ENCODE measurements at regions not wholly inside any gene's neighbourhood (a gene's known extent, or its start where the extent isn't known, plus 50 kb on each side); places are given as distances from the start of the nearest gene placed in this dataset.
A peak's percentile ranks its signal among the peaks of the same experiment; 100 is the strongest.

DNA sequence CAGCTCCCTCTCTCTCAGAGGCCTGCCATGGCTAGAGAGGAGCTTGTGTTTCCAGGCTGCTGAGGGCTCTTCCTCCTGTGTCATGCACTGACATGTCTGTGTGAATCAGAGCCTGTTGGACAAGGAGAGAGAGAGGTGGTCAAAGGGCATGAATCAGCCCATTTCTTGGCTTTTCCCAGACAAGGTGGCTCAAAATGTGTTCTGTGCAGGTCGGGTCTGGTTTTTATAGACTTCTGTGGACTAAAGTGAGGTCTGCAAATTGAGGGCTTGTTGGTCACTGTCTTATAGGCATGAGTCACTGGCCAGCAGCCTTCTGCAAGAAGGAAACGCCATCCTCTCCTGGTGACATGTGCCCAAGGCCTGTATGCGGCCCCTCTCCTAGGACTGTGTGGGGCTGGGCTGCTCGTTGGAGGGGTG lies 97.9 kb downstream of the FOXL1 start:
- no peak overlapping the region for H3K27ac ChIP-seq
- H3K27me3 ChIP-seq = peaks cover 0 to 47% of the 10 kb centered on the region in 2 donors
- no peak overlapping the region for H3K4me3 ChIP-seq
- no peak for ATAC-seq
- intact Hi-C loops (cut with DNase I) = no loop called here
- H3K4me1 ChIP-seq = no peaks in the 10 kb centered on the region
- no peaks in the 10 kb centered on the region for H3K36me3 ChIP-seq
- TF ChIP-seq, protein P1, sequence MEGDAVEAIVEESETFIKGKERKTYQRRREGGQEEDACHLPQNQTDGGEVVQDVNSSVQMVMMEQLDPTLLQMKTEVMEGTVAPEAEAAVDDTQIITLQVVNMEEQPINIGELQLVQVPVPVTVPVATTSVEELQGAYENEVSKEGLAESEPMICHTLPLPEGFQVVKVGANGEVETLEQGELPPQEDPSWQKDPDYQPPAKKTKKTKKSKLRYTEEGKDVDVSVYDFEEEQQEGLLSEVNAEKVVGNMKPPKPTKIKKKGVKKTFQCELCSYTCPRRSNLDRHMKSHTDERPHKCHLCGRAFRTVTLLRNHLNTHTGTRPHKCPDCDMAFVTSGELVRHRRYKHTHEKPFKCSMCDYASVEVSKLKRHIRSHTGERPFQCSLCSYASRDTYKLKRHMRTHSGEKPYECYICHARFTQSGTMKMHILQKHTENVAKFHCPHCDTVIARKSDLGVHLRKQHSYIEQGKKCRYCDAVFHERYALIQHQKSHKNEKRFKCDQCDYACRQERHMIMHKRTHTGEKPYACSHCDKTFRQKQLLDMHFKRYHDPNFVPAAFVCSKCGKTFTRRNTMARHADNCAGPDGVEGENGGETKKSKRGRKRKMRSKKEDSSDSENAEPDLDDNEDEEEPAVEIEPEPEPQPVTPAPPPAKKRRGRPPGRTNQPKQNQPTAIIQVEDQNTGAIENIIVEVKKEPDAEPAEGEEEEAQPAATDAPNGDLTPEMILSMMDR (IDR thresholded peaks at IDR 0.05) = no peak
- no peak for DNase-seq
- H3K9me3 ChIP-seq = no peaks in the 10 kb centered on the region

DNA sequence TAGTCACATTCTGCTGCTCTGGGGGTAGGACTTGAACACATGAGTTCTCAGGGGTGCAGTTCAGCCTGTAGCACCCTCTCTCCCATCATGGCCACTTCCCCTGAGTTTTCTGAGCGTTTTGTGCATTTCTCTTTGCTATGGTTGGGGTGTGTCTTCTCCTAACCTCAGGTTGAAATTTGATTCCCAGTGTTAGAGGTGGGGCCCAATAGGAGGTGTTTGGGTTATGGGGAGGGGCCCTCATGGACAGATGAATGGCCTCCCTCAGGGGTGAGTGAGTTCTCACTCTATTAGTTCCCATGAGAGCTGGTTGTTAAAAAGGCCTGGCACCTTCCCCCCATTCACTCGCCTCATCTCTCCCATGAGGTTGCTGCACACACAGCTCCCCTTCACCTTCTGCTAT lies 101.1 kb downstream of the FOXL1 start:
- no peak for DNase-seq
- Histone ChIP-seq H3K36me3 (no peaks in the 10 kb centered on the region), H3K4me1 (no peaks in the 10 kb centered on the region), H3K27me3 (peaks cover 0 to 26% of the 10 kb centered on the region in 2 donors), H3K9me3 (no peaks in the 10 kb centered on the region), H3K4me3 (no peak overlapping the region), H3K27ac (no peak overlapping the region)
- ATAC-seq = no peak
- TF ChIP-seq, protein P1 (IDR thresholded peaks at IDR 0.05) = no peak
- intact Hi-C loops (cut with DNase I) = no loop called here

GRCh38 chr16:86680162-86680561 lies 101.8 kb downstream of the FOXL1 start:
- Histone ChIP-seq H3K4me1 (no peaks in the 10 kb centered on the region), H3K36me3 (no peaks in the 10 kb centered on the region), H3K27ac (no peak overlapping the region), H3K4me3 (no peak overlapping the region), H3K27me3 (peaks cover 0 to 24% of the 10 kb centered on the region in 2 donors), H3K9me3 (no peaks in the 10 kb centered on the region)
- intact Hi-C loops (cut with DNase I) = no loop called here
- ATAC-seq (peak; percentile 32), DNase-seq (no peak)
- TF ChIP-seq, protein P1 (IDR thresholded peaks at IDR 0.05) = no peak

- Histone ChIP-seq H3K27ac (no peak overlapping the region), H3K27me3 (peaks cover 0 to 24% of the 10 kb centered on the region in 2 donors), H3K4me3 (no peak overlapping the region), H3K36me3 (no peaks in the 10 kb centered on the region), H3K9me3 (no peaks in the 10 kb centered on the region), H3K4me1 (no peaks in the 10 kb centered on the region)
- no peak for DNase-seq
- TF ChIP-seq, protein P1 (IDR thresholded peaks at IDR 0.05) = no peak
- no peak for ATAC-seq
- intact Hi-C loops (cut with DNase I) = no loop called here
Observed at GRCh38 chr16:86680661-86681030, 102.3 kb downstream of the FOXL1 start.

DNA sequence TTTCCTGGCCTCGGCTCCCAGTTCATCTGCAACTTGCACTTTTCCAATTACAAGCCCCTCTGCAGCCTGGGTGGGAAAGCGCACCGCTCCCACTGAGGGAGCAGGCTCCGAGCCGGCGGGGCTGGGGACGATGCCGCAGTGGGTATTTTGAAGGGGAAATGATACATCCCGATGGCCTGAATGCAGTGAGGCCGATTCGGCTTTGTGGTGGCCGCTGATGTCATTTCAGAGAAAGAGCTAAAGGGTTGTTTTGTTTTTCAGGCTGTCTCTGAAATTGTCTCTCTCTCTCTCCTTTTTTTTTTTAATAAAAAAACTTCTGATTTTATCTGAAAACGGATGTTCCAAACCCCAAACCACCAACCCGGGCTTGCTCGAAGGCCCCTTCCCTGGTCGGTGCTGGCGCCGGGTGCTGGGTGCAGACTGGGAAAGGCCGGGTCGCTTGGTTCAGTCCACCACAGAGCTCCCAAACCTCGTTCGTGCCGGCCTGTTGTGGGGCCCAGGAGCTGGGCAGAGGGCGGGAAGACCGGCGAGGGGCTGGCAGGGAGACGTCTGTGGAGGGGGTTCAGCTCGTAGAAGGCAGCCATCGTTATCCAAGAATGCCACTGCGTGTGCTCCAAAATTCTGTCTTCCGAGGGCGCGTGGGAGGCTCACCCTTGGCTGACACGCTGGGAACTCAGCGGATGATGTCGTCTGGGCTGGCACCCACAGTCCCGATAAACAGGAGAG lies 102.8 kb downstream of the FOXL1 start:
- ATAC-seq (no peak), DNase-seq (no peak)
- H3K4me1 ChIP-seq = no peaks in the 10 kb centered on the region
- intact Hi-C loops (cut with DNase I) = no loop called here
- H3K27me3 ChIP-seq = peaks cover 0 to 21% of the 10 kb centered on the region in 2 donors
- TF ChIP-seq, protein P1 (IDR thresholded peaks at IDR 0.05) = no peak
- H3K9me3 ChIP-seq = no peaks in the 10 kb centered on the region
- no peak overlapping the region for H3K27ac ChIP-seq
- H3K4me3 ChIP-seq = no peak overlapping the region
- H3K36me3 ChIP-seq = no peaks in the 10 kb centered on the region
